ENCODE measurements at regions not wholly inside any gene's neighbourhood (a gene's known extent, or its start where the extent isn't known, plus 50 kb on each side); places are given as distances from the start of the nearest gene placed in this dataset.

- no peak for TF ChIP-seq CTCF (IDR thresholded peaks at IDR 0.05)
- no peak overlapping the region for H3K27ac ChIP-seq
- peaks cover 0 to 28% (median 0%) of the 10 kb centered on the region in 11 donors for H3K9me3 ChIP-seq
- DNase-seq = no peak
- ATAC-seq = no peak
- 84 to 92% methylated on average over 3 of the region's 3 CpGs for WGBS, 2 donors
- no peak overlapping the region for H3K4me3 ChIP-seq
- H3K27me3 ChIP-seq = peaks cover 0 to 5% (median 0%) of the 10 kb centered on the region in 7 donors
- H3K4me1 ChIP-seq = no peaks in the 10 kb centered on the region
- intact Hi-C loops (cut with DNase I) = no loop called here
- H3K36me3 ChIP-seq = no peaks in the 10 kb centered on the region
These were observed 318.0 kb downstream of the C7orf25 start for GRCh38 chr7:42593860-42594259.

DNA sequence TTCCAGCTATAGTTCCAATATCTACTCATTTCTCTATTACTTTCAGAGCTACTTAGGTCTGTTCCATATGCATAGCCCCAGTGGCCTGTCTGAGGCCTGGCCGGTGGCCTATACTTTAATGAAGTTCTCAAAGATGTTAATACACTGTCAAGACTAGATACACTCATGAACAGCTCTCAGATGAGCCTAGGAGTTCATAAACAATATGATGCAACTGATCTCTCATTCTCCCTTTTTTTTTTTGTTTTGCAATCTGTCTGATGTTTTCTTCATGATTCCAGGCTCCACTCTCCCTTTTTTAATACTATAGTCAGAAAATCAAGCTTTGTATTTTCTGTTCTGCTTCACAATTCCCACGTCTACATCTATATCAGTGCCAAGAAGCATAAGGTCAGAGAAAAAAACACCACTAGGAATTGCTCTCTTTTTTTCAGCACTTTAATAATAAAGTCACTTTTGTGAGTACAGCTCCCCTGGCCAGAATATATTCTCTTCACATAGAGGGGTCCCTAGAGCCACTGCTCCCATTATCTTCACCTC, 321.0 kb downstream of the C7orf25 start:
- H3K27me3 ChIP-seq = peaks cover 0 to 2% (median 0%) of the 10 kb centered on the region in 7 donors
- H3K4me3 ChIP-seq = no peak overlapping the region
- no peak for TF ChIP-seq CTCF (IDR thresholded peaks at IDR 0.05)
- intact Hi-C loops (cut with DNase I) = no loop called here
- DNase-seq (no peak), ATAC-seq (no peak)
- no peaks in the 10 kb centered on the region for H3K36me3 ChIP-seq
- WGBS, 2 donors = 53 to 66% methylated on average over 2 of the region's 2 CpGs
- H3K9me3 ChIP-seq = peaks cover 0 to 29% (median 0%) of the 10 kb centered on the region in 11 donors
- H3K4me1 ChIP-seq = no peaks in the 10 kb centered on the region
- H3K27ac ChIP-seq = no peak overlapping the region

DNA sequence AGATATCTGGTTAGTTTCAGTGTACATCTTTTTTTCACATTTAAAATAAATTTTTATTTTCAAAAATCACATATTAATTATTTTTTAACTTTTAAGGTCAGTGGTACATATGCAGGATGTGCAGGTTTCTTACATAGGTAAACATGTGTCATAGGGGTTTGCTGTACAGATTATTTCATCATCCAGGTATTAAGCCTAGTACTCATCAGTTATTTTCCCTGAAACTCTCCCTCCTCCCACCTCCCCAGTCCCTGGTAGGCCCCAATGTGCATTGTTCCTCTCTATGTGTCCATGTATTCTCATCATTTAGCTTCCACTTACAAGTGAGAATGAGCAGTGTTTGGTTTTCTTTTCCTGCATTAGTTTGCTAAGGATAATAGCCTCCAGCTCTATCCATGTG, 323.0 kb downstream of the C7orf25 start:
- intact Hi-C loops (cut with DNase I) = no loop called here
- Histone ChIP-seq H3K4me1 (no peaks in the 10 kb centered on the region), H3K9me3 (peaks cover 0 to 29% (median 0%) of the 10 kb centered on the region in 11 donors), H3K36me3 (no peaks in the 10 kb centered on the region), H3K27ac (no peak overlapping the region), H3K4me3 (no peak overlapping the region), H3K27me3 (no peaks in the 10 kb centered on the region)
- no peak for DNase-seq
- TF ChIP-seq CTCF (IDR thresholded peaks at IDR 0.05) = no peak
- ATAC-seq = no peak

DNA sequence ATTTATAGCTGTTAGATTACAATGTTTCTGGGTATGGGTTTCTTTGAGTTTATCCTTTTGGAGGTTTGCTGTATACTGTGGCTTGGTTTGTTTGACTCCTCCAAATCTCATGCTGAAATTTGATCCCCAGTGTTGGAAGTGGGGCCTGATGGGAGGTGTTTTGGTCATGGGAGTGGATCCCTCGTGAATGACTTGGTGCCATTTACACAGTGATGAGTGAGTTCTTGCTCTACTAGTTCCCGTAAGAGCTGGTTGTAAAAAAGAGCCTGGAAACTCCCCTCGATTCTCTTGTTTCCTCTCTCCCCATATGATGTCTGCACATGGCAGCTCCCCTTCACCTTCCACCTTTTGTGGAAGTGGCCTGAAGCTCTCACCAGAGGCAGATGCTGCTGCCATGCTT, 324.1 kb downstream of the C7orf25 start:
- WGBS, 2 donors = 71 to 81% methylated on average over 3 of the region's 3 CpGs

More for the DNA sequence above, 324.1 kb downstream of the C7orf25 start:
- no peak for DNase-seq
- ATAC-seq = no peak
- no peak for TF ChIP-seq CTCF (IDR thresholded peaks at IDR 0.05)
- intact Hi-C loops (cut with DNase I) = no loop called here
- no peaks in the 10 kb centered on the region for H3K4me1 ChIP-seq
- H3K27me3 ChIP-seq = no peaks in the 10 kb centered on the region
- no peak overlapping the region for H3K27ac ChIP-seq
- no peak overlapping the region for H3K4me3 ChIP-seq
- H3K9me3 ChIP-seq = peaks cover 0 to 27% (median 0%) of the 10 kb centered on the region in 11 donors
- no peaks in the 10 kb centered on the region for H3K36me3 ChIP-seq

Measured in heart right ventricle (tissue), 16 donors.